Mesenchymal stem cell (in vitro differentiated cells and primary cell): ENCODE measurements at regions not wholly inside any gene's neighbourhood (a gene's known extent, or its start where the extent isn't known, plus 50 kb on each side); places are given as distances from the start of the nearest gene placed in this dataset.
A peak's percentile ranks its signal among the peaks of the same experiment; 100 is the strongest.

Experiments used
- DNase-seq: peaks from one replicate; pipeline ENCODE4 v3.0.0-alpha.2; 2013
- H2AFZ ChIP-seq: one replicate; pipeline ENCODE4 v1.6.1; 2013; ENCODE audit warnings: low read depth, mild to moderate bottlenecking, control low read depth, inconsistent platforms, low read length, moderate library complexity
- H2AK5ac ChIP-seq: 2 replicates; pipeline ENCODE4 v1.6.1; 2013; ENCODE audit warnings: low read length, moderate library complexity, mild to moderate bottlenecking, inconsistent platforms; ENCODE audit not compliant: severe bottlenecking
- H2BK120ac ChIP-seq: one replicate; pipeline ENCODE4 v1.6.1; 2013; ENCODE audit warnings: low read depth, mild to moderate bottlenecking, inconsistent platforms, low read length, moderate library complexity
- H2BK12ac ChIP-seq, 2 experiments: one replicate each; pipeline ENCODE4 v1.6.1; 2013; ENCODE audit warnings: inconsistent platforms in 2 of 2, low read length in 2 of 2, mild to moderate bottlenecking in 2 of 2, moderate library complexity in 2 of 2, control low read depth in 1 of 2
- H2BK15ac ChIP-seq: one replicate; pipeline ENCODE4 v1.6.1; 2013; ENCODE audit warnings: mild to moderate bottlenecking, low read depth, inconsistent platforms; ENCODE audit not compliant: poor library complexity, severe bottlenecking
- H2BK5ac ChIP-seq: 2 replicates; pipeline ENCODE4 v1.6.1; 2013; ENCODE audit warnings: low read depth, mild to moderate bottlenecking, low read length, control low read depth, inconsistent platforms; ENCODE audit not compliant: poor library complexity, severe bottlenecking
- H3K14ac ChIP-seq, 2 experiments: one replicate each; pipeline ENCODE4 v1.6.1; 2013; ENCODE audit warnings: inconsistent platforms in 2 of 2, low read length in 2 of 2, control low read depth in 1 of 2, mild to moderate bottlenecking in 1 of 2, moderate library complexity in 1 of 2
- H3K18ac ChIP-seq, 2 experiments: one replicate each; pipeline ENCODE4 v1.6.1; 2013; ENCODE audit warnings: inconsistent platforms in 2 of 2, low read length in 2 of 2, control low read depth in 1 of 2, low read depth in 1 of 2, mild to moderate bottlenecking in 1 of 2
- H3K23ac ChIP-seq, 2 experiments: one replicate each; pipeline ENCODE4 v1.6.1; 2013; ENCODE audit warnings: inconsistent platforms in 2 of 2, low read length in 2 of 2, mild to moderate bottlenecking in 2 of 2, moderate library complexity in 2 of 2, control low read depth in 1 of 2
- H3K27ac ChIP-seq: 2 replicates; pipeline ENCODE4 v1.5.1; 2013; ENCODE audit warnings: mild to moderate bottlenecking, moderate library complexity, low read length, control low read depth, inconsistent platforms; ENCODE audit not compliant: poor library complexity, severe bottlenecking
- H3K27me3 ChIP-seq, 2 experiments: 2 replicates each; pipeline versions ENCODE4 v1.6.1 to v1.7.0; 2013; ENCODE audit warnings: low read length in 2 of 2, mild to moderate bottlenecking in 2 of 2, moderate library complexity in 2 of 2, control low read depth in 1 of 2, inconsistent platforms in 1 of 2; ENCODE audit not compliant: control insufficient read depth in 1 of 2, insufficient read depth in 1 of 2
- H3K36me3 ChIP-seq, 2 experiments: 2 replicates each; pipeline versions ENCODE4 v1.6.1 to v1.7.0; 2013; ENCODE audit warnings: low read length in 2 of 2, control low read depth in 1 of 2, inconsistent platforms in 1 of 2, low read depth in 1 of 2, mild to moderate bottlenecking in 1 of 2; ENCODE audit not compliant: insufficient read depth in 2 of 2, control insufficient read depth in 1 of 2
- H3K4ac ChIP-seq, 2 experiments: one replicate each; pipeline ENCODE4 v1.6.1; 2013; ENCODE audit warnings: inconsistent platforms in 2 of 2, low read length in 2 of 2, mild to moderate bottlenecking in 2 of 2, moderate library complexity in 2 of 2, control low read depth in 1 of 2, low read depth in 1 of 2
- H3K4me1 ChIP-seq: 2 replicates; pipeline ENCODE4 v1.6.1; 2013; ENCODE audit warnings: low read depth, low read length, control low read depth; ENCODE audit not compliant: control insufficient read depth, insufficient read depth
- H3K4me2 ChIP-seq: 2 replicates; pipeline ENCODE4 v1.6.1; 2013; ENCODE audit warnings: low read length, mild to moderate bottlenecking, inconsistent platforms; ENCODE audit not compliant: poor library complexity, severe bottlenecking
- H3K4me3 ChIP-seq, 2 experiments: 2 replicates each; pipeline versions ENCODE4 v1.5.1 to v1.7.0; 2013; ENCODE audit warnings: low read length in 2 of 2, mild to moderate bottlenecking in 2 of 2, control low read depth in 1 of 2, low read depth in 1 of 2; ENCODE audit not compliant: insufficient read depth in 1 of 2
- H3K79me1 ChIP-seq: replicated peaks from 2 replicates; pipeline ENCODE4 v1.6.1; 2013; ENCODE audit warnings: mild to moderate bottlenecking, control low read depth, low read length, inconsistent platforms; ENCODE audit not compliant: poor library complexity, severe bottlenecking
- H3K9ac ChIP-seq: 2 replicates; pipeline ENCODE4 v1.7.0; 2013; ENCODE audit warnings: mild to moderate bottlenecking, low read length, moderate library complexity
- H3K9me3 ChIP-seq: 2 replicates; pipeline ENCODE4 v1.7.0; 2013; ENCODE audit warnings: mild to moderate bottlenecking, low read length; ENCODE audit not compliant: control insufficient read depth
- H4K8ac ChIP-seq: one replicate; pipeline ENCODE4 v1.6.1; 2013; ENCODE audit warnings: inconsistent platforms, mild to moderate bottlenecking, low read length, moderate library complexity
- H4K91ac ChIP-seq: one replicate; pipeline ENCODE4 v1.6.1; 2013; ENCODE audit warnings: mild to moderate bottlenecking, low read length, inconsistent platforms
- WGBS: methylation state at CpG from one replicate; pipeline ENCODE4 v1.1.7; 2013; ENCODE audit warnings: mixed read lengths; 5-methylcytosine and 5-hydroxymethylcytosine counted together

GRCh38 chr17:33484559-33484958 is 191.5 kb upstream of the ASIC2 start:
- H3K27me3 ChIP-seq, result peaks cover 0 to 49% of the 10 kb centered on the region in 2 experiments
- no peak overlapping the region for H3K4ac ChIP-seq
- no peak overlapping the region for H2AK5ac ChIP-seq
- no peaks in the 10 kb centered on the region for H3K9me3 ChIP-seq
- no peak overlapping the region for H2BK120ac ChIP-seq
- no peak overlapping the region for H2BK12ac ChIP-seq
- no peak overlapping the region for H4K91ac ChIP-seq
- no peak overlapping the region for H3K4me3 ChIP-seq
- 98% methylated on average over 2 of the region's 2 CpGs for WGBS
- H3K9ac ChIP-seq, result no peak overlapping the region
- no peak overlapping the region for H3K14ac ChIP-seq
- H3K18ac ChIP-seq, result no peak overlapping the region
- no peak overlapping the region for H3K23ac ChIP-seq
- no peak overlapping the region for H2BK15ac ChIP-seq
- H3K27ac ChIP-seq, result no peak overlapping the region
- no peak overlapping the region for H2AFZ ChIP-seq
- no peaks in the 10 kb centered on the region for H3K79me1 ChIP-seq
- H3K4me1 ChIP-seq, result no peaks in the 10 kb centered on the region
- no peak overlapping the region for H2BK5ac ChIP-seq
- no peak overlapping the region for H4K8ac ChIP-seq
- no peak for DNase-seq
- no peaks in the 10 kb centered on the region for H3K36me3 ChIP-seq
- H3K4me2 ChIP-seq, result no peak overlapping the region

- Histone ChIP-seq H3K79me1 (no peaks in the 10 kb centered on the region), H4K8ac (peak overlapping the region; percentile 83), H3K14ac (no peak overlapping the region), H3K4ac (no peak overlapping the region), H3K4me2 (no peak overlapping the region), H2BK120ac (no peak overlapping the region), H3K9ac (no peak overlapping the region), H2BK5ac (no peak overlapping the region), H2BK12ac (peak overlapping the region in 1 of 2 experiments; percentile 76), H3K4me1 (no peaks in the 10 kb centered on the region), H4K91ac (peak overlapping the region; percentile 91), H3K27ac (no peak overlapping the region), H3K27me3 (peaks cover 0 to 37% of the 10 kb centered on the region in 2 experiments), H2AFZ (no peak overlapping the region), H3K4me3 (no peak overlapping the region), H2AK5ac (no peak overlapping the region), H3K36me3 (no peaks in the 10 kb centered on the region), H3K18ac (peak overlapping the region in 1 of 2 experiments; percentile 28), H3K9me3 (no peaks in the 10 kb centered on the region), H2BK15ac (no peak overlapping the region), H3K23ac (no peak overlapping the region)
- peak; percentile 43 for DNase-seq
- 66% methylated on average over 5 of the region's 5 CpGs for WGBS
Measured at GRCh38 chr17:33486135-33486885, 193.2 kb upstream of the ASIC2 start.

GRCh38 chr17:33487187-33487879 is 194.2 kb upstream of the ASIC2 start:
- Histone ChIP-seq H2BK120ac (no peak overlapping the region), H3K4me3 (no peak overlapping the region), H3K18ac (no peak overlapping the region), H3K79me1 (no peaks in the 10 kb centered on the region), H3K36me3 (no peaks in the 10 kb centered on the region), H3K27ac (no peak overlapping the region), H3K4me1 (no peaks in the 10 kb centered on the region), H2BK5ac (no peak overlapping the region), H4K91ac (no peak overlapping the region), H3K9ac (no peak overlapping the region), H2AFZ (no peak overlapping the region), H3K4ac (no peak overlapping the region), H3K9me3 (no peaks in the 10 kb centered on the region), H2BK15ac (no peak overlapping the region), H3K14ac (no peak overlapping the region), H3K23ac (no peak overlapping the region), H4K8ac (no peak overlapping the region), H2BK12ac (peak overlapping the region in 1 of 2 experiments; percentile 50), H2AK5ac (no peak overlapping the region), H3K27me3 (peaks cover 0 to 36% of the 10 kb centered on the region in 2 experiments), H3K4me2 (no peak overlapping the region)
- no peak for DNase-seq
- WGBS, result 79% methylated on average over 4 of the region's 4 CpGs

GRCh38 chr17:33491871-33492481 is 198.9 kb upstream of the ASIC2 start:
- H3K4me3 ChIP-seq, result no peak overlapping the region
- H3K9ac ChIP-seq, result no peak overlapping the region
- H2AK5ac ChIP-seq, result no peak overlapping the region
- H2BK5ac ChIP-seq, result no peak overlapping the region
- H2BK12ac ChIP-seq, result peak overlapping the region; percentile 79 to 99
- H2BK15ac ChIP-seq, result no peak overlapping the region
- no peak overlapping the region for H3K4me2 ChIP-seq
- DNase-seq, result no peak
- no peak overlapping the region for H3K27ac ChIP-seq
- WGBS, result 95% methylated on average over 9 of the region's 9 CpGs
- H2BK120ac ChIP-seq, result peak overlapping the region; percentile 42
- peaks cover 0 to 17% of the 10 kb centered on the region in 2 experiments for H3K27me3 ChIP-seq
- H4K8ac ChIP-seq, result peak overlapping the region; percentile 90
- no peaks in the 10 kb centered on the region for H3K36me3 ChIP-seq
- H3K4me1 ChIP-seq, result no peaks in the 10 kb centered on the region
- H3K79me1 ChIP-seq, result no peaks in the 10 kb centered on the region
- no peak overlapping the region for H3K14ac ChIP-seq
- H2AFZ ChIP-seq, result no peak overlapping the region
- peak overlapping the region; percentile 7 to 91 for H3K4ac ChIP-seq
- no peak overlapping the region for H3K23ac ChIP-seq
- no peak overlapping the region for H4K91ac ChIP-seq
- H3K18ac ChIP-seq, result peak overlapping the region; percentile 75 to 82
- no peaks in the 10 kb centered on the region for H3K9me3 ChIP-seq
